ENCODE measurements at regions not wholly inside any gene's neighbourhood (a gene's known extent, or its start where the extent isn't known, plus 50 kb on each side); places are given as distances from the start of the nearest gene placed in this dataset.

DNA sequence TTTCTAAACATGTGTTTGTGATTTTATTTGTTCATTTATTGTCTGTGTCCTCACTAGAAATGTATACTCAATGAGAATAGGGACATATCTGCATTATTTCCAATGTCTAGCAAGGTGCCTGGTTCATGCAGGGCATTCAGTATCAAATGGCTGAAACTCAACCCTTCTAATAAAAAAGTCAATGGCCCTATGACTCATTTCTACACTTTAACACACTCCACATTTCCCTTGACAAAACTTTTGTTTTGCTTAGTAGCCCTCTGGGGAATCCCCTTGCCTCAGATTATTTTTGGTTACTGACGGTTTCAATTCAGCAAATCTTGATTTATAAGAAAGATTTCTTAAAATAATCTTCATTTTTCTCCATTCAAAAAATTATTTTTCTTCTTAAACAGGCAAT, 206.0 kb upstream of the DMRTA1 start:
- TF ChIP-seq, protein P1, sequence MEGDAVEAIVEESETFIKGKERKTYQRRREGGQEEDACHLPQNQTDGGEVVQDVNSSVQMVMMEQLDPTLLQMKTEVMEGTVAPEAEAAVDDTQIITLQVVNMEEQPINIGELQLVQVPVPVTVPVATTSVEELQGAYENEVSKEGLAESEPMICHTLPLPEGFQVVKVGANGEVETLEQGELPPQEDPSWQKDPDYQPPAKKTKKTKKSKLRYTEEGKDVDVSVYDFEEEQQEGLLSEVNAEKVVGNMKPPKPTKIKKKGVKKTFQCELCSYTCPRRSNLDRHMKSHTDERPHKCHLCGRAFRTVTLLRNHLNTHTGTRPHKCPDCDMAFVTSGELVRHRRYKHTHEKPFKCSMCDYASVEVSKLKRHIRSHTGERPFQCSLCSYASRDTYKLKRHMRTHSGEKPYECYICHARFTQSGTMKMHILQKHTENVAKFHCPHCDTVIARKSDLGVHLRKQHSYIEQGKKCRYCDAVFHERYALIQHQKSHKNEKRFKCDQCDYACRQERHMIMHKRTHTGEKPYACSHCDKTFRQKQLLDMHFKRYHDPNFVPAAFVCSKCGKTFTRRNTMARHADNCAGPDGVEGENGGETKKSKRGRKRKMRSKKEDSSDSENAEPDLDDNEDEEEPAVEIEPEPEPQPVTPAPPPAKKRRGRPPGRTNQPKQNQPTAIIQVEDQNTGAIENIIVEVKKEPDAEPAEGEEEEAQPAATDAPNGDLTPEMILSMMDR (IDR thresholded peaks at IDR 0.05): no peak
- no peak for TF ChIP-seq POLR2A (IDR thresholded peaks at IDR 0.05)

Data from thyroid gland (tissue), 4 donors.